ENCODE measurements at regions not wholly inside any gene's neighbourhood (a gene's known extent, or its start where the extent isn't known, plus 50 kb on each side); places are given as distances from the start of the nearest gene placed in this dataset.

GRCh38 chr6:104639668-104640067, 220.1 kb downstream of the HACE1 start:
- TF ChIP-seq CTCF (IDR thresholded peaks at IDR 0.05): no peak

- no peak for TF ChIP-seq CTCF (IDR thresholded peaks at IDR 0.05)
Observed at GRCh38 chr6:104638841-104639290, 220.9 kb downstream of the HACE1 start.

- no peak for TF ChIP-seq CTCF (IDR thresholded peaks at IDR 0.05)
Observed at GRCh38 chr6:104633125-104633524, 226.6 kb downstream of the HACE1 start.

GRCh38 chr6:104632588-104632987, 227.1 kb downstream of the HACE1 start:
- TF ChIP-seq CTCF (IDR thresholded peaks at IDR 0.05): no peak

- no peak for TF ChIP-seq CTCF (IDR thresholded peaks at IDR 0.05)
Observed at GRCh38 chr6:104630955-104631354, 228.8 kb downstream of the HACE1 start.

GRCh38 chr6:104630522-104630921, 229.2 kb downstream of the HACE1 start:
- TF ChIP-seq CTCF (IDR thresholded peaks at IDR 0.05): no peak

- no peak for TF ChIP-seq CTCF (IDR thresholded peaks at IDR 0.05)
Observed at GRCh38 chr6:104629826-104630225, 229.9 kb downstream of the HACE1 start.

GRCh38 chr6:104625536-104625935, 234.2 kb downstream of the HACE1 start:
- TF ChIP-seq CTCF (IDR thresholded peaks at IDR 0.05): no peak
